ENCODE measurements at regions not wholly inside any gene's neighbourhood (a gene's known extent, or its start where the extent isn't known, plus 50 kb on each side); places are given as distances from the start of the nearest gene placed in this dataset.
"Not testable (repeated sequence)": the region's sequence is repeated elsewhere in the genome, so short reads cannot be mapped to it uniquely, and the experiment has no call there.

DNA sequence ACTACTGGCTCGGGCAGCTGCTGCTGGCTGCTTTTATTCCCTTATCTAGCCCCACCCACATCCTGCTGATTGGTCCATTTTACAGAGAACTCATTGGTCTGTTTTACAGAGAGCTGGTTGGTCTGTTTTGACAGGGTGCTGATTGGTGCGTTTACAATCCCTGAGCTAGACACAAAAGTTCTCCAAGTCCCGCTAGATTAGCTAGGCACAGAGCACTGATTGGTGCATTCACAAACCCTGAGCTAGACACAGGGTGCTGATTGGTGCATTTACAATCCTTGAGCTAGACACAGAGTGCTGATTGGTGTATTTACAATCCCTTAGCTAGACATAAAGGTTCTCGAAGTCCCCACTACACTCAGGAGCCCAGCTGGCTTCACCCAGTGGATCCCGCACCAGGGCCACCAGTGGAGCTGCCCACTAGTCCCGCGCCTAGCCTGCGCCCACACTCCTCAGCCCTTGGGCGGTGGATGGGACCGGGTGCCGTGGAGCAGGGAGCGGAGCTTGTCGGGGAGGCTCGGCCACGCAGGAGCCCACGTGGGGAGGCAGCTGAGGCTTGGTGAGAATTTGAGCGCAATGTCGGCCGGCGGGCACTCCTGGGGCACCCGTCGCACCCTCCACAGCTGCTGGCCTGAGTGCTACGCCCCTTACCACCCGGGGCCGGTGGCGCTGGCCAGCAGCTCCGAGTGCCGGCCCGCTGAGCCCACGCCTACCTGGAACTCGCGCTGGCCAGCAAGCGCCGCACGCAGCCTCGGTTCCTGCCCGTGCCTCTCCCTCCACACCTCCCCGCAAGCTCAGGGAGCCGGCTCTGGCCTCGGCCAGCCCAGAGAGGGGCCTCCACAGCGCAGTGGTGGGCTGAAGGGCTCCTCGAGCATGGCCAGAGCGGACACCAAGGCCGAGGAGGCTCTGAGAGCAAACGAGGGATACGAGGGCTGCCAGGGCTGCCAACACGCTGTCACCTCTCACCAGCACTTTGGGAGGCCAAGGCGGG is 91.1 kb upstream of the HS3ST2 start:
- DNase-seq: not testable (repeated sequence)

DNA sequence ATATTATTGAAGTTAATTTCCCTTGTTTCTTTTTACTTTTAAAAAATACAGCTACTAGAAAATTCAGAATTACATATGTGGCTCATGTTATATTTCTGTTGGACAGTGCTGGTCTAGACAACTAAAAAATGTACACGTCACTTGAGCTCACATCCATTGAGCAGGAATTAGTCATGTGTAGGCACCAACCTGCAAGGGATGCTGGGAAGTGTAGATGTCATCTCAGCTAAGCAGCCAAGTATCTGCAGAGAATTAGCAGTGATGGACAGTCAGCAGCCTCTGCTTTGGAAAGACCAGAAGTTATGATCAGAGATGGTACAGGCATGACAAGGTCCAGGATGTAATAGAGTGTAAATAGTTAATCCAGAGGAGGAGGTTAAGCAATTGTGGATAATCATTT is 87.1 kb upstream of the HS3ST2 start:
- no peak for DNase-seq

- DNase-seq: no peak
These were observed 86.4 kb upstream of the HS3ST2 start for GRCh38 chr16:22727285-22728166.

- DNase-seq: peak; percentile 42
These were observed 85.7 kb upstream of the HS3ST2 start for GRCh38 chr16:22728167-22728836.

DNA sequence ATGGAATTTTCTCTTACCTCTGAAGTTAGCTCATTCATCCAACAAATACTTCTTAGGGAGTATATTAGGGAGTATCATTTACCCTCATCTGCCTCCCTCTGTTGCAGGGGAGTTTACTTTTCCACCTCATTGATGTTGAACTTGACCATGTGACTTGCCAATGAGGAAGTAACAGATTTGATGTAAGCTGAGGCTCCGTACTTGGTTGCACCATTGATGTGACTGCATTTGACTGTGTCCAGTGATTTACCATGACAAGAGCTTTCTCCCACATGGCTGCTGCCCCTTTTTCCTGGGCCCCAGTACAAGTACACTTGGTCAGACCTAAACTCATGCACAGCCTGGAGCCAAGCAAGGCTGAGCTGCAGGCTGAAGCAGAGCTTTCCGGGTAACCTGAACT is 81.6 kb upstream of the HS3ST2 start:
- DNase-seq: no peak

DNA sequence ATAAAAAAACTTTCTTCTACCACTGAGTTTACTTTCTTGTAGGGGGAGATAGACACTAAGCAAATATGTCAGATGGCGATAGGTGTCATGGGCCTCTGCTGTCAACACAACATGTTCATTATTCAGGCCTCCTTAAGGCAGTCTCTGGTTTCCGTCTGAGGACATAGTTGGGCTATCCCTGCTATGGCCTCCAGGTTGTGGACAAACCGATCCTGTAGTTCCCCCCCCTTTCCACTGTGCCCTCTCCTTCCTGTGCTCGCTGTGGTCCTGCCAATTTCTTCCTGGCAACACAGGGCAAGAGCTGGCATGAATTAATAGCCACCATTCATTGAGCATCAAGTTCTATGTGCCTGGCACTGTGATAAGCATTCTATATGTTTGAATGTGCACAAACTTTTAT is 81.0 kb upstream of the HS3ST2 start:
- DNase-seq: no peak

DNA sequence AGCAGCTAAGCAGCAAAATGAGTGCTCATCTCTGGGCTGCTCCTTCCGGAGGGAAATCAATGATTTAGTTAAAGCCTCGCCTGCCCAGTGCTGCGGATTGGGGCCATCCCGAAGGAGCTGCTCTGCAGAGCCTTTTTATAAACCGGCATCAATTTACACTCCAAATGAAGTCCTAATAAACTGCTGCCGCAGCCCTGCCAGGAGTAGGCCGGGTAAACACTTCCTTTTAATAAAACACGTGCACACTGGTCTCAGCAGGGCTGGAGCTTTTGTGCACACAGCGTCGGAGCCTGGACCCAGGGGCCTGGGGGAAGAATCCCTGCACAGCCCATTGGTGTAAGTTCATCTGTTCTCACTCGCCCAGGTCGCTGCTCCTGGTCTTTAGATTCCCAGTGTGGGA is 79.6 kb upstream of the HS3ST2 start:
- DNase-seq: no peak

DNA sequence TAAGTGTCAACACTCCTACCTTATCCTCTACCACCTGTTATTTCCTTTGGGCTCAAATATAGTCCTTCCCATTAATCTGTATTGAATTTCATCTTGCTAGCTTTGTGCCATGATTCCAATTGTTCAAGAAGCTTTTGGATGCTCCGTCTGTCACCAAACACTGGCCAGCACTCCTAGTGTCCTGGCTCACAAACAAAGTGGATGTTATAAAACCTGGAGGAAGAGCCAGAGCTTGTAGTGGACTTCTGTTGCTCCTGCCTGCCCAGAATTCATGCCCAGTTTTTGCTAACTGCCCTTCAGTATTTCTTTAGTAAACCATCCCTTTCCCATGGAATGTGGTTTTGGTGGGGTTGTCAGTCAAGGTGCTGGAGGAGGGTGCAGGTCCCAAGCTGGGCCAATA is 77.2 kb upstream of the HS3ST2 start:
- no peak for DNase-seq

DNA sequence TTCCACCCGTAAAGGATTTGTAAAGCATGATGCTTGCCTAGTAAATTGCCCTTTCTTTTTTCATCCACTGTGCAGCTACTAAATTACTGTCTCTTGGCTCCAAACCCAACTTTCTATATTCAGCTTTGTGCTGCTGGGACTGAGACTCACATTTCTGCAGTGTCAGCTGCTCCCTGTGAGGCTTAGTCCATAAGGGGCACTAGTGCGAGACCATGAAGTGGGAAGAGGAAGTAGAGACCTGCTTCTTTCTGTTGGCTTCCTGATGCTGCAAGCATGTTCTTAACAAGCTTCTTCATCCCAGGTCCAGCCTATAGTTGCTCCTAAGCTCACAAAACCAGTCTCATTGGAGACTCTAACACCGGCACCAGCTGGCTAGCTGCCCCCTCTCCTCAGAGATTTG is 74.9 kb upstream of the HS3ST2 start:
- DNase-seq: no peak

DNA sequence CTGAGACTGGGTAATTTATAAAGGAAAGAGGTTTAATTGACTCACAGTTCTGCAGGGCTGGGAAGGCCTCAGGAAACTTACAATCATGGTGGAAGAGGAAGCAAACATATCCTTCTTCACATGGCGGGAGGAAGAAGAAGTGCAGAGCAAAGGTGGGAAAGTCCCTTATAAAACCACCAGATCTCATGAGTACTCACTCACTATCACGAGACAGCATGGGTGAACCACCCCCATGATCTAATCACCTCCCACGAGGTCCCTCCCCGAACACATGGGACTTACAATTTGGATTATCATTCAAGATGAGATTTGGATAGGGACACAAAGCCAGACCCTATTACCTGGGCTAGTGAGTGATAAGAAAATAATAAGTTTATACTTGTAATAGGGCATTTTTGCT is 70.6 kb upstream of the HS3ST2 start:
- no peak for DNase-seq

- peak; percentile 38 for DNase-seq
These were observed 62.8 kb upstream of the HS3ST2 start for GRCh38 chr16:22751104-22751667.

DNA sequence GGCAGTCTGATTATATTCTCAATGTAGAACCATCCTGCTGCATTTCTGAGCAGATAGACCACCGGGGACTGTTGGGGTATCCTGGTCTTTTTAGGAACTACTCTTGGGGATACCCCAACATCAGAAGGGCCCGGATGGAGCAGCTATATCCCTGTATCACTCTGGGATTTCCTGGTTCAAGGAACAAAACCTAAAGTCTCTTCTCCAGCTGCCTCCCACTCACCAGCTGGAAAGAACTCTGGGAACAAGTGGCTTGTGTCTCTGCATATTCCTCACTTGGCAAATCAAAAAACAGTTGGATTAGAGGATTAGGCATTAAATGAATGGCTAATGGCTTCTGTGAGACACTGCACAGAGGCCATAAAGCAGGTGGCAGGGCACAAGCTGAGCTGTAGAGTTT is 62.3 kb upstream of the HS3ST2 start:
- DNase-seq: no peak

DNA sequence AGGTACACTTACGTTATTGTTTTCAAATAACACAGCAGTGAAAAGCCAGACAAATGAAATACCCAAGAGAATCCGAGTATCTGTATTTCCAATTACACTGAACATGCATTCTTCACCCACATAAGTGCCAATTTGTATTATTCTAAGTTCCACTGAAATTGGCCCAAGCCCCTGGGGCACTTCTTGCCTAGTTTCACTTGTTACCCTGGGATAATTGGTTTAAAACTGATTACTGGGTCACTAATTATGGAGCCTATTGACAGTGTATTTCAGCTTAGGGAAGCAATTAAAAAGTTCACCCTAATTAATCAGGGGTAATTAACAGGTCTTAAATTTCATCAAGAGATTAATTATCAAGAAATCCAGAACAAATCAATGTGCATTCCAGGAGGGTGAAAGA is 60.5 kb upstream of the HS3ST2 start:
- DNase-seq: no peak

DNA sequence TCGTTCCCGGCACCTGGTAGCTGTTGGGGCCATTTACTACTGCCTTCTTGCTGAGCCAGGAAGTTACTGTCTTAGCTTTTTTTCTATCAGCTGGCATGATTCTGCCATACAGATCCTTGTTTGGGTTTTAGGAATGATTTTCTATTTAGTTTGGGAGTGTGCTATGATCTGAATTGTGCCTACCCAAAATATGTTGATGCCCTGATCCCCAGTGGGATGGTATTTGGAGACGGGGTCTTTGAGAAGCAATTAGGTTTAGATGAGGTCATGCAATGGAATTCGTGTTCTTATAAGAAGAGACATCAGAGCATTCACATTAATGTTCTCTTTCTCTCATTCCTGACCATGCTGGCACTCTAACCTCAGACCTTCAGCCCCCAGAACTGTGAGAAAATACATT is 59.4 kb upstream of the HS3ST2 start:
- no peak for DNase-seq

DNA sequence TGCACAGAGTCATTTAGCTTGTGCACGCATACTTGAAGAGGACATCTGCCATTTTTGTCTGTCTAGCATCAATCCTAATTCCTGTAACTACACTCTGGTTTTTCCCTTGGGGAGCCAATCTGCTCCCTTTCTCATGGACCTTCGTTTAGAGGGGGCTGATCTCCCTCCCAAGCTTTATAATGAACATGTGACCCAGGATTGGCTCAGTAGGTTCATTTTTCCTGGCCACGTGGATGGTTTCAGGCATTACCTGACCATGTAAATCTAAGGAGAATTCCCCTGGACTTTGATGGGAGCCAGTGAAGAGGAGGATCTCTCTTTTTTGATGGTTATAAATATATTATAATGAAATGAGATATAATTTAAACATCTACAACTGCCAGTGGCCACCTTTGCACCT is 56.8 kb upstream of the HS3ST2 start:
- DNase-seq: no peak

- no peak for DNase-seq
These were observed 51.5 kb upstream of the HS3ST2 start for GRCh38 chr16:22762486-22762885.

DNA sequence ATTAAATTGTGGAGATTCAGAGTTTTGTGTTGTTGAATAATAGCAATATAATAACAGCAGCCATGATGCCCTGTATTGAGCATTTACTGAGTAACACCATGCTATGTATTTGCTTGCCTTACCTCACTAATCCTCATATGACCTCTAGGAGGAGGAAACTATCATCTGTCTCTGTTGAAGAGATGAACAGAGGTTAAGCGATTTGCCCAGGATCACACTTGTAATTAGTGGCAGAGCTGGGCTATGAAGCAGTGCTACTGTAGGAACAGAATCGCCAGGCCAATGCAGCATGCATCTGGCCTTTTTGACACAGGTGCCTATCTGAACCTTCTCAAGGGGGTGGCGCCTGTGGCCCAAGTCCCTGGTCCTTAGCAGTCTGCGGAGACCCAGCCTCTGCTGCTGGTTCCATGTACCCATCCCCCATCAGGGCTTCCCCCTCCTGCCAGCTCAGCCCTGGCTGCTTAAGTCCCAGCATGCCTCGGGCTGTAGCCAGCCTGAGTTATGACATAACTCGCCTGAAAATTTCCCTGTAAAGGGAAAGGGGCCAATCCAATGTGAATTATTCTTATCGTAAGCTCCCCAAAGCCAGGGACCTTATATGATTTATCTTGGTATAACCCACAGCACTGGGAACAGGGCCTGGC is 50.4 kb upstream of the HS3ST2 start:
- no peak for DNase-seq
